Left forelimb (tissue), 1 donor: ENCODE measurements at regions not wholly inside any gene's neighbourhood (a gene's known extent, or its start where the extent isn't known, plus 50 kb on each side); places are given as distances from the start of the nearest gene placed in this dataset.
"Not testable (repeated sequence)": the region's sequence is repeated elsewhere in the genome, so short reads cannot be mapped to it uniquely, and the experiment has no call there.

Source experiments
- DNase-seq: peaks from one replicate; pipeline ENCODE4 v3.0.0-alpha.2; 2018; ENCODE audit warnings: low spot score

DNA sequence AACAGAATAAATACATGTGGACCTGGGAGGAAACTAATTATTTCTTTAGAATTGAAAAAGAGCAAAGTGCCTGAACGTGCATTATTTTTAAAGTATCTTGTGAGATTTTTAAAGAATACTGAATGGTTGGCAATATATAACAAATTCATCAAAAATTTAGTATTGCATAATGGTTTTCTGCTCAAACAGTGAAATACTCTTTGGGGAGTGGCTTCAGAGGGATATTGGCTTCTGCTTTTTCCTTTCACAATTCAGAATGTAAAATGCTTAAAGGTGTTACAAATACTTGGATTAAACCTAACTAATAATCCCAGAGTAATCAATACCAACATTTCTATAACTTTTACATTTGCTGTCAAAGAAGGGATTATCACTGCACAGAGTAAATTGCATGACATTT is 379.3 kb upstream of the CHD1 start:
- no peak for DNase-seq

DNA sequence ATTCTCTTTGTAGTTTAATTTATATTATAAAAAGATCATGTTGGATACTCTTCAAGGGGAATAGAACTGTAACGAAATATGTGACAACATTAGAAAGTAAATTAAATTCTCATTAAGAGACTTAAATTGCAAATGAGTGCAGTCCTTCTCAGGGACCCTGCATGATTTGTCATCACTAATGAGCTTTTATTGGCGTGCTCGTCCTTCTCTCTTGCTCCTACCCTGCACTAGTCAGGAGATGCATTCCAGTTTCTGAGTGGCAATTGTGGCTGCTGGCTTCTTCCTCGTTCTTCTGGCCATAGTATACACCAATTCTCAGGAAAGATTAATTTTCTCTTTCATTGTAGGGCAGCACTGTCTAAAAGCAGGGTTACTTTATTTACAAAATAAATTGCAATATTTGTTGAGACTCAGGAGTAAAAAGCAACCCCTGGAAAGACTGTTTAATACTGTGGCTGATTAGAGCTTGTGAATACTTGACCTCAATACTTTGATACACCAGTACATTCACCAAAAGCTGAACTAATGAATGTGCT is 376.3 kb upstream of the CHD1 start:
- no peak for DNase-seq

GRCh38 chr5:99285606-99286005 is 356.8 kb upstream of the CHD1 start:
- no peak for DNase-seq

DNA sequence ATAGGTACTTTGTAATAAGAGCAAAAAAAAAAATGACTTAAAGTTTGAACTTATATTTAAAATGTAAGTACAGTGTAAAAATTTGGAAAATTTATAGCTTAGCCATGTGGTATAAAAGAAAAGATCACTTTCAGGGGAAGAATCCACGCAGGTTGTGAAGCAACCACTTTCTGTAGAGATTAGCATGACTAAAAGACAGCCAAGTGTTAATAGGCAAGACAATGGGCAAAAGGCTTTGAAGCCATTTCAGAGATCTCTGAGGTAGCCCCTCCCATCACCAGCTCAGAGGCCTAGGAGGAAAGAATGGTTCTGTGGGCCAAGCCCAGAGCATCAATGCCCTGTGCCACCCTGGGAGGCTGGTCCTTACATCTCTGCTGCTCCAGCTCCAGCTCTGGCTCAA is 346.3 kb upstream of the CHD1 start:
- DNase-seq, result no peak

DNA sequence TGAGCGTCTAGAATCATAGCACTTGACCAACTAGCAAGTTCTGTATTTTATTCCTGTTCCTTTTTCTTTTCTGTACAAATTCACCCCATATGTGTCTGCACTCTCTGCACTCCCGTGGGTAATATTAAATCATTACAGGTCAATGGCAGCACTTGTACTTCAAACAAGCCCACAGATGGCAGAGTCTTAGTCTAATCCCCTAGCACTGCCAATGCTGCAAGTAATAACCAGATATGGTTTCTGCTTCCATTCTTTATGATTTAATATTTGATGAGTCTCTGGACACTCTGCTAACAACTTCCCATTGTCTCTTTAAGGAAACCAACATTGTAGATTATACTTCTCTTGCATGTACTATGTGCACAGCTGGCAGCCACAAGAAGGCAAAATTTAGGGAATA is 343.8 kb upstream of the CHD1 start:
- DNase-seq, result no peak

DNA sequence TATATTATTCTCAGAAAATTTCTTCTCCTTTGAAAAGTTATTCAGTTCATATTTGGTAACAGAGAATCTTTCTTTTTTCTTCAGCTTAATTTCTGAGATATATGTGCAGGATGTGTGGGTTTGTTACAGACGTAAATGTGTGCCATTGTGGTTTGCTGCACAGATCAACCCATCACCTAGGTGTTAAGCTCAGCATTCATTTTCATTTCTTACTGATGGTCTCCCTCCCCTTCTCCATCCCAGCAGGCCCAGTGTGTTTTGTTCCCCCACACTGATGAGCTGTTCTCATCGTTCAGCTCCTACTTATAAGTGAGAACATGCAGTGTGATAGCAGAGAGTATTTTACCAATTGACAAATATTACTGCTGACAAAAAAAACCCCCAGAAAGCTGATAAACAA is 330.0 kb upstream of the CHD1 start:
- no peak for DNase-seq

- DNase-seq, result no peak
These were observed 319.3 kb upstream of the CHD1 start for GRCh38 chr5:99248066-99248465.

GRCh38 chr5:99247346-99247745 is 318.5 kb upstream of the CHD1 start:
- DNase-seq, result no peak

DNA sequence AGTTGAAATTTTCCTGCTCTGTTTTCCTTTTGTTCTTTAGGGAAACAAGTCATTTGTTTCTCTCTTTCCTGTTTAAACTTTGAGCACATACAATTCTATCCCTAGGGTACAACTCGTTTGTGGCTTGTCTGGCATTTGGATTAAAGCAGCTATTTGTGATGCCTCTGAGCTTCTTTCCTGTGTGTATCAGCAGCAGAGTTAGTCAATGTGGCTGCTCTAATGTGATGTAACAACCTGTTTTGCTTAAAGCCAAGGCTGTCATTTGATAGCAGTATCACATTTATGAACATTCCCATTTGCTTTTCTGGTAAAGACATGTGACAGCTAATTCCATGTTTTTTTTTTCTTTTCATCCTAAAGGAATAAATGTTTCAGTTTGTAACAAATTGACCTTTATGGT is 314.3 kb upstream of the CHD1 start:
- no peak for DNase-seq

- DNase-seq, result no peak
These were observed 311.1 kb upstream of the CHD1 start for GRCh38 chr5:99239826-99240360.

DNA sequence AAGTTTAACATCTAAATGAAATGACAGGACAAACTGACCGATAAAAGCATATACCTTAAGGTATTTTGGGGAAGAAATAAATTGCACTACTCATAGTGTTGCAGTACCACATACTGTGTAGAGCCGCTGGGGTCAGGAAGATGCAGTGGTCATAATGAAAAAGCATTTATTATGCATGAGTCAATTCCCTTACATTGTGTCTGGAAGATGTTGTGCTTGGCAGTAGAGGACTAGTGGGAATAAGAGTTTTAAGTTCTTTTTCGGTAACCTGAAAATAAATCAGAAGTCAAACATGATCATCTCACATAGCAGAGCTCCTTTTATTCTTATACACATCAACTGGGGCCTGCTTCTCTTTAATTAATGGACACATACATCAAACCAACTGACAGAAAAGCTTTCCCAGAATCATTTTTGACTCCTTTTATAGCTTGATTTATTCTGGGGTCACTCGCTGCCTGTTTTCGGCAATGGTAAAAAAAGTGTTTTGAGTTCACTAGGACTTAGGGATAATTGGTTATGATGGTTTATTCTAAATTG is 262.5 kb upstream of the CHD1 start:
- DNase-seq, result no peak

- DNase-seq, result no peak
These were observed 258.8 kb upstream of the CHD1 start for GRCh38 chr5:99187611-99188010.

- DNase-seq, result no peak
These were observed 250.4 kb upstream of the CHD1 start for GRCh38 chr5:99179206-99179605.

GRCh38 chr5:99177796-99178195 is 249.0 kb upstream of the CHD1 start:
- no peak for DNase-seq

GRCh38 chr5:99176186-99176585 is 247.4 kb upstream of the CHD1 start:
- DNase-seq, result no peak

- no peak for DNase-seq
These were observed 240.5 kb upstream of the CHD1 start for GRCh38 chr5:99169309-99169708.

GRCh38 chr5:99161538-99161937 is 232.7 kb upstream of the CHD1 start:
- not testable (repeated sequence) for DNase-seq

DNA sequence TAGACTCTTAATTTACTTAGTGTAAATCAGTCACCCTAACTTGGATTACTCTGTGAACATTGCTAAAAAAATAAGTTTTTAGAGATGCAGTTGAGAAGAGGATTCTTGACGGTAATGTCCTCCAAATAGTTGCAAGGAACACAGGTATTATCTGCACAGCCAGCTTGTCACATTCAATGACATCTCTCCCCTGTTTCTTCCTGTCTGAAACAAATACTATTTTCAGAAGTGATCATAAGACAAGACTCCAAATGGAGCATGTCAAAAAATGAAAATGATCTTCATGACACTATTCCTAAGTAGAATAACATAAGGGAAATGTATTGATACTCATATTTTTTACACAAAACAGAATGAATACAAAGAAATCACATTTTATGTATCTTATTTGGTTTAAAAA is 227.9 kb upstream of the CHD1 start:
- no peak for DNase-seq

- DNase-seq, result not testable (repeated sequence)
These were observed 214.5 kb upstream of the CHD1 start for GRCh38 chr5:99143283-99143795.

- DNase-seq, result no peak
These were observed 212.8 kb upstream of the CHD1 start for GRCh38 chr5:99141534-99142128.

DNA sequence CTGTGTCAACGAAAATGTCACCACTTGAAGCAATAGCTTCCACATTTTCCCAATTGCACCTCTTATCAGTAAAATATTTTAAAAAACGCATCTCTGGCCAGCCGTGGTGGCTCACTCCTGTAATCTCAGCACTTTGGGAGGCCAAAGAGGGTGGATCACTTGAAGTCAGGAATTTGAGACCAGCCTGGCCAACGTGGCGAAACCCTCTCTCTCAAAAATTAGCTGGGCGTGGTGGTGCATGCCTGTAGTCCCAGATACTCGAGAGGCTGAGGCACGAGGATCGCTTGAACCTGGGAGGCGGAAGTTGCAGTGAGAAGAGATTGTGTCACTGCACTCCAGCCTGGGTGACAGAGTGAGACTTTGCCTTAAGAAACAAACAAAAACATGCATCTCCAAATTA is 210.1 kb upstream of the CHD1 start:
- DNase-seq, result no peak

DNA sequence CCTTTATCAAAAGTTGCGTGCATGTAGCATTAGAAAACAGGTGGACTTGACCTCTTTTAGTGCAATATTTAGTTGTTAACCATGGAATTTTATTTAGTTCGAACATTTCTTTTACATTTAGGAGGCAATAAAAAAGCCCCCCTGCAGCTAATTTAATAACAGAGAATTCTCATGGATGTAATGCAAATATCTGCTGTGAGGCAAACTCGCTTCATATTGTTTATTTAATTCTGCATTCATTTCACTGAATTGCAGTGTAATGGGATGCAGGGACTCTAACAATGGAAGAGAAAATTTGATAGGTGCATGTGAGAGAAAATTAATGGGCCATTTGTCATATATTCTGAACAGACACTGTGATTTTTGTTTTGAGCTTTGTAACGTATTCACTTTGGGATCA is 205.1 kb upstream of the CHD1 start:
- no peak for DNase-seq

- DNase-seq, result no peak
These were observed 201.1 kb upstream of the CHD1 start for GRCh38 chr5:99129768-99130501.
